Stimulated activated naive CD8-positive, alpha-beta T cell treated with anti-CD3 and anti-CD28 coated beads, Interleukin-15, amount 100 ng/mL, for 72 hours (primary cell): ENCODE measurements at regions not wholly inside any gene's neighbourhood (a gene's known extent, or its start where the extent isn't known, plus 50 kb on each side); places are given as distances from the start of the nearest gene placed in this dataset.

Source experiments
- ATAC-seq: fragments of 150-1000 bp; cut with Tn5 transposase; 2 replicates; pipeline ENCODE4 v1.10.0; 2021; ENCODE audit warnings: mild to moderate bottlenecking, moderate library complexity
- DNase-seq, 2 donors: peaks; one replicate each; pipeline ENCODE4 v3.0.0; 2021 to 2022
- H3K27ac Mint-ChIP-seq, 2 donors: one replicate each; pipeline ENCODE4 v1.8.0; 2022; ENCODE audit warnings: mild to moderate bottlenecking in 2 of 2, mixed read lengths in 2 of 2, moderate library complexity in 2 of 2
- H3K27me3 Mint-ChIP-seq: one replicate; pipeline ENCODE4 v1.8.0; 2022; ENCODE audit warnings: mixed read lengths
- H3K4me1 Mint-ChIP-seq: one replicate; pipeline ENCODE4 v1.8.0; 2022; ENCODE audit warnings: mild to moderate bottlenecking, mixed read lengths
- H3K4me3 Mint-ChIP-seq, 2 donors: one replicate each; pipeline ENCODE4 v1.8.0; 2022; ENCODE audit warnings: mild to moderate bottlenecking in 2 of 2, mixed read lengths in 2 of 2, moderate library complexity in 1 of 2
- H3K9me3 Mint-ChIP-seq, 2 donors: one replicate each; pipeline ENCODE4 v1.8.0; 2022; ENCODE audit warnings: mixed read lengths in 2 of 2

DNA sequence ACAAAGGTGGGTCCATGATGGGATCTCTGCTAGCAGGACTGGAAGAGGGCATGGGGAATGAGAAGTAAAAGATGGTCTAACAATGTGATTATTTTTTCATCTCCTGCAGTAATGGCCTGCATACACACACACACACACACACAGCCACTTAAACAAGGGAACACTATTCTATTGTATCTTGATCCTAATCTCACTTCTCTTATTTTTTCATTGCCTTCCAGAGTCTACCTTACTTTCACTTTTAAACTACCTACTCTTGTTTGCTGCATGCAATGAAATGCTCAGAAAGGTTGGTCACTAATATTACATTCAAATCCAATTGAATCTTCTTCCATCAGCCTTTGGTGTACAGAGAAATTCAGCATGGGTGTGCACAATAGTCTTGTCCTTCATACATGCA is 853.8 kb downstream of the IGSF11 start:
- no peak overlapping the region for H3K27ac Mint-ChIP-seq
- no peak for ATAC-seq
- H3K27me3 Mint-ChIP-seq, result no peaks in the 10 kb centered on the region
- H3K9me3 Mint-ChIP-seq, result peaks cover 9% of the 10 kb centered on the region in 2 donors
- no peak for DNase-seq
- no peaks in the 10 kb centered on the region for H3K4me1 Mint-ChIP-seq
- H3K4me3 Mint-ChIP-seq, result no peak overlapping the region

DNA sequence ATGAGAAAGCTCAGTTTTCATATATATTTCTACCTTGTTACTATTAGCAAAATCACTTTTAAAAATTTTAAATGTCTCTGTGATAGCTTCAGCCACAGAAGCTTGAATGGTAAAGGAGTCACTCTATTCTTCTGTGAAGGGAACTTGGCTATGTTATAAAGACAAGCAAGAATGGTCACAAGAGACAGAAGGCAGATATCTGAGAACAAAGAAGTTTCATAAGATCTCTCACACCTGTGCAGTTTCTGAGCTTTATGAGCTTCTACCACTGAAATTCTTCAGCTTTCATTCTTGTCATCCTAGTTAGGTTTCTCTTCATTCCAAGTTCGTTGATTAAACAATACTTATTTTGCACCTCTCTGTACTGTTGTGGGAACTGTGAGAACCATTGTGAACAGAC is 853.4 kb downstream of the IGSF11 start:
- ATAC-seq (no peak), DNase-seq (no peak)
- Mint-ChIP-seq H3K27ac (no peak overlapping the region), H3K4me1 (no peaks in the 10 kb centered on the region), H3K27me3 (no peaks in the 10 kb centered on the region), H3K4me3 (no peak overlapping the region), H3K9me3 (peaks cover 9% of the 10 kb centered on the region in 2 donors)

DNA sequence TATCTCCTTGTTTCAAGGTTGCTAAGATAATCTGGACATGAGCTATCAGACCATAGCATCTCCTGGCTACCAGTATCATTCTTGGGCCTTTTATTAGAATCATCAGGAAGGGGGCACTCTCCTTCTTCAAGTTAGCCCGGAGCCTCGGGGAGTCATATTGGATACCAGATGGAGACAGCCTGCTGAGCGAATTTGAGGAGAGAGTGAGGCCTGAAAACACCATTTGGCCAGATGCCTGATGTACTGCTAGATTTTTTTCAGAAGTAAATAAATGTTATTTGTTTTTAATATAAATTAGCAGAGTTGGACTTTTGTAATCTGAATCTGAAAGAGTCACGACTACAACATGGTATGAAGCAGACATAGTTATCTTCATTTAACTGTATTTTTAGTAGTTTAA is 848.6 kb downstream of the IGSF11 start:
- ATAC-seq (no peak), DNase-seq (no peak)
- Mint-ChIP-seq H3K27me3 (no peaks in the 10 kb centered on the region), H3K4me3 (no peak overlapping the region), H3K9me3 (peaks cover 4 to 16% of the 10 kb centered on the region in 2 donors), H3K27ac (no peak overlapping the region), H3K4me1 (no peaks in the 10 kb centered on the region)

DNA sequence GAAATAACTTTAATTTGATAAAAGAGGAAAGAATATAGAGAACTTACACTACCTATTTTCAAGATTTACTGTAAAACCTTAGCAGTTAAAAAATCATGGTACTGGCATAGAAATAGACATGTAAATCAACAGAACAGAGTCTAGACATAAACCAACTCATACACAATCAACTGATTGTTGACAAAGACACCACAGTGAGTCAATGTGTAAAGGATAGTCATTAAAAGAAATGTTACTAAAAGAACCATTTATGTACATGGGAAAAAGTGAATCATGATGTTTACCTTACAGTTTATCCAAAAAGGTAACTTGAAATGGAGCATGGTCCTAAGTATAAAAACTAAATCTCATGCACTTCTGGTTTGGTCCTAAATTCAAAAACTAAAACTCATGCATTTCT is 847.4 kb downstream of the IGSF11 start:
- DNase-seq (no peak), ATAC-seq (no peak)
- no peaks in the 10 kb centered on the region for H3K4me1 Mint-ChIP-seq
- H3K27me3 Mint-ChIP-seq, result no peaks in the 10 kb centered on the region
- peaks cover 7 to 20% of the 10 kb centered on the region in 2 donors for H3K9me3 Mint-ChIP-seq
- H3K27ac Mint-ChIP-seq, result no peak overlapping the region
- no peak overlapping the region for H3K4me3 Mint-ChIP-seq

DNA sequence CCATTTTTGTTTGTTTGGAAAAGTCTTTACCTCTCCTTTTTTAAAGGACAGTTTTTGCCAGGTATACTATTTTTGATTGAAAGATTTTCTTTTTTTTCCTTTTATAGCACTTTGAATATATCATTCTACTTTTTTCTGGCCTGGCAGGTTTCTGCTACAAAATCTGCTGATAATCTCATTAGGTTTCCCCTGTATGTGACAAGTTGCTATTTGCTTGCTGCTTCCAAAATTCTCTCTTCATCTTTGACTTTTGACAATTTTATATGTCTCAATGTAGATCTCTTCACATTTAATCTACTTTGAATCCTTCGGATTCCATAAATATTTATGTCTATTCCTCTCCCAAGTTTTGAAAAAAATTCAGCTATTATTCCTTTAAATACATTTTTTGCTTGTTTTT is 838.5 kb downstream of the IGSF11 start:
- Mint-ChIP-seq H3K9me3 (peaks cover 20 to 62% of the 10 kb centered on the region in 2 donors), H3K27me3 (no peaks in the 10 kb centered on the region), H3K4me3 (no peak overlapping the region), H3K27ac (no peak overlapping the region), H3K4me1 (no peaks in the 10 kb centered on the region)
- DNase-seq, result no peak
- no peak for ATAC-seq

DNA sequence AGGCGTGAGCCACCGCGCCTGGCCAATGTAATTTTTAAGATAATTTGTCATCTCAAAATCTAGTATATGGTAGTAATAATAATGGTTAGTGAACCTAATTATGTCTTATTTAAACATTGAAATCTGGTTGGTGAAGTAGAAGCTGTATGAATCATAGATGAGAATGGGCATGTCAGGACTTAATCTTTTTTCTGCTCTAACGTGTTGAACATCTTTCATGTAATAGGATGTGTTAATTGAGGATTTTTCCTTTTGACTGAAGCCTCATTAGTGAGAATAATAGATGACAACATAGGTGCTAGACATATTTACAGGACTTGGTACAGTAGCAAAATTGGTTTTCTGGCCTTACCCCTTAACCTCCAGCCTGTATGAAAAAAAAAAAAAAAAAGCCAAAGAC is 835.6 kb downstream of the IGSF11 start:
- ATAC-seq (no peak), DNase-seq (no peak)
- no peak overlapping the region for H3K27ac Mint-ChIP-seq
- no peaks in the 10 kb centered on the region for H3K4me1 Mint-ChIP-seq
- H3K9me3 Mint-ChIP-seq, result peaks cover 19 to 53% of the 10 kb centered on the region in 2 donors
- no peak overlapping the region for H3K4me3 Mint-ChIP-seq
- no peaks in the 10 kb centered on the region for H3K27me3 Mint-ChIP-seq

DNA sequence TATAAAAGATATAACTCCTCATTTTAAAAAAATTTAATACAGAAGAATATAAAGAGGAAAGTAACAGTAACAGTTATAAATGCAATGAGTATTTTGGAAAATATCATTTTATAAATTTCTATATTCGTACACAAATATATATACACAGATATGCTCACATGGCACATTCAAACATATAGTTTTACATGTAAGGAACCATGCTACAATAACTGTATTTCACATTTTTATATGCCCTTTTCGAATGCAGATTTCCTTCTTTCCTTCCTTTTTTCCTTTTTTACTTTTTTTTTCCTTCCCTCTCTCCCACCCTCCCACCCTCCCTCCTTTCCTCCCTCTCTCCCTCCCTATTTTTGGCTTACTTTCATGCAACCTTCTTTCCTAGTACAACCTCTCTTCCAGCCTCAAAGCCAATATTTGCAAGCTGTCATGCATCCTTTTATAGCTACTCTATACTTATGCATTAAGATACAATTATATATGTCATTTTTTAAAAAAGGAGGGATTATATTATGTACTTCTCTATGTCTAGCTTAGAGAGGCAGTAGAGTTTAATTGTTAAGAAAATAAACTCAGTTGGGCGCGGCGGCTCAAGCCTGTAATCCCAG is 830.5 kb downstream of the IGSF11 start:
- no peak for DNase-seq
- Mint-ChIP-seq H3K27me3 (no peaks in the 10 kb centered on the region), H3K4me3 (no peak overlapping the region), H3K4me1 (no peaks in the 10 kb centered on the region), H3K27ac (peak overlapping the region in 1 of 2 donors; percentile 47), H3K9me3 (peaks cover 10 to 30% of the 10 kb centered on the region in 2 donors)
- no peak for ATAC-seq

DNA sequence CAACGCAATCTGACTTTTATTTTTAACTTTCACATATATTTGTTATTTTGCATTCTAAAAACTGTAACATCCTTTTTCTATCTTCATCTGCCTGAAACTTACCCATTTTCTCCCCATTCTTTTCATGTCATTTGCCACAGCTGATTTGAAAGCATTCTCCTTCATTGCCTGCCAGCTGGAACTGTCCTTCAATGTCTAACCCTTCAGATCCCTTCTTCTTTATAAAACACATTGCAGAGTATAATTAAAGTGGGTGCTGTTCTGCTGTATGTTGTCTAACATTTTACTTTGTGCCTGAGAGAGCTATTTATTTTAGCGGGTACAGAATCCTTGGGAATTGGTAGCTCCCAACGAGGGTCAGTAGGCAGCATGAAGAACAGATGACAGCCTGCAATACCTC is 827.4 kb downstream of the IGSF11 start:
- H3K4me3 Mint-ChIP-seq, result no peak overlapping the region
- H3K27ac Mint-ChIP-seq, result no peak overlapping the region
- peaks cover under 1 to 2% of the 10 kb centered on the region in 2 donors for H3K9me3 Mint-ChIP-seq
- no peaks in the 10 kb centered on the region for H3K4me1 Mint-ChIP-seq
- DNase-seq (no peak), ATAC-seq (no peak)
- no peaks in the 10 kb centered on the region for H3K27me3 Mint-ChIP-seq

DNA sequence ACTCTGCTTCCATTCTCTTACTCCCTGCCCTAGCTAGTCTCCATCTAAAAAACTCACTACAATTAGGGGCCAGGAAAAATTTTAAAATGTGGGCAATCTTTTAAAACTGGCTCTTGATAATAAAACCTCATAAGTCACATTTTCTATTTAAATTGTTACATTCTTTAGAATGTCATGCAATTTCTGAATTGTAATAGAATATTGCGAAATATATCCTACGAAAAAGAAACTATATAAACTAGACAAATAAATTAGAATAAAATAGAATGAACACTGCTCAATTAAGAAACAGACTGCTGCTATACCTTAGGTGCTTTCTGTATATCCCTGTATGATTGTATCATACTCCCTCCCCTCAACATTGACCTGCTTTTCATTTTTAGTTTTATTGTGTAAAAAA is 826.0 kb downstream of the IGSF11 start:
- DNase-seq (no peak), ATAC-seq (no peak)
- no peaks in the 10 kb centered on the region for H3K9me3 Mint-ChIP-seq
- no peaks in the 10 kb centered on the region for H3K4me1 Mint-ChIP-seq
- no peak overlapping the region for H3K27ac Mint-ChIP-seq
- no peak overlapping the region for H3K4me3 Mint-ChIP-seq
- H3K27me3 Mint-ChIP-seq, result no peaks in the 10 kb centered on the region

DNA sequence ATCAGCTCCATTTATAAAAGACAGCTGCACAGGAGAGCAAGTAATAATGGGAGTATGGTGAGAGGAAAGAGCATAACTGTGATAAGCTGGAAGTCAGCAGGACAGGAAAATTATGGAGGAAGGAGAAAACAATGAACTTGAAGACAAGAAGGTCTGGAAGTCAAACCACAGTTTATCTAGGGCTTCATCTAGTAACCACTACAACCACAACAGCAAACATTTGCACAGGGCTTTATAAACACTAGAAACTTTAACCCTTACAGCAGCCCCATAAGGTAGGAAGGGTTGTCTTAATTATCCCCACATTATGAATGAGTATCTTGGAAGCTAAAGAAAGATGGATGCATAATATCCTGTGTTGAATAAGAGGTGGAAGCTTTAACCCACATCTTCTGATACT is 820.8 kb downstream of the IGSF11 start:
- no peaks in the 10 kb centered on the region for H3K27me3 Mint-ChIP-seq
- no peak overlapping the region for H3K4me3 Mint-ChIP-seq
- ATAC-seq (no peak), DNase-seq (no peak)
- no peaks in the 10 kb centered on the region for H3K4me1 Mint-ChIP-seq
- peaks cover 0 to 18% of the 10 kb centered on the region in 2 donors for H3K9me3 Mint-ChIP-seq
- H3K27ac Mint-ChIP-seq, result peak overlapping the region in 1 of 2 donors; percentile 2

DNA sequence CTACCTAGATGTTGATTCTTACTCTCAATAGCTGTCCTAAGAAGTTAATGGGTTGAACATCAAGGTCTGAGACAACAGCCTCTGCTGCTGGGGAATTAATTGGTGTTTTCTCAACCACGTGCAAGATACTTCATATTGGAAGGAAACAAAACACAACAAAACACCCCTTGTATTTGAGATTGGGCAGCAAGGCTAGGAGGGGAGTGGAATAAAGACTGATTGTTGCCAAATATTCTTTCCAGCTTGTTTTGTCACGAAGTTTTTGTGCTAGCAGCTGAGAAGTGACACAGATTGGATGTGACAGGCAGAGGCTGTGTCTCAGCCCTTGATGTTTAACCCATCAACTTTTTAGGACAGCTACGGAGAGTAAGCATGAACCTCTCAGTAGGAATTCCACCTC is 808.4 kb downstream of the IGSF11 start:
- no peaks in the 10 kb centered on the region for H3K27me3 Mint-ChIP-seq
- H3K9me3 Mint-ChIP-seq, result peaks cover 11 to 47% of the 10 kb centered on the region in 2 donors
- H3K4me1 Mint-ChIP-seq, result no peaks in the 10 kb centered on the region
- no peak overlapping the region for H3K27ac Mint-ChIP-seq
- ATAC-seq, result no peak
- no peak for DNase-seq
- H3K4me3 Mint-ChIP-seq, result no peak overlapping the region

DNA sequence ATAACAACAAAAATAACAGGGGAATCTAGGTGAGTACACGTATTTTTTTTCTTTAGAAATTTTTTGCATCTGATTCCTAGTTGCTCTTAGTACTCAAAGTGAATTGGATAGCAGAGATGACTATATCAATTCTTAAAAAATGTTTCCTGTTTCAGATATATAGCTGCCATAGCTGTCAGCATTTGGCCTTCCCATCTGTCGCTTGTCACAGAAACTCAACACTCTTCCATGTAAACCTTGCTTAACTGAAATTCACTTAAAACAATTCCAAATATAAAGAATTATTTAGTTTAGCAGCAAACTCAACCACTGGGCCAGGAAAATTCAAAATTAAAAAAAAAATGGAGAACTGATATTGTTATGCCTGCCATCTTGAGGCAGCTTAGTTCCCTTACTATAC is 807.5 kb downstream of the IGSF11 start:
- Mint-ChIP-seq H3K27me3 (no peaks in the 10 kb centered on the region), H3K4me1 (no peaks in the 10 kb centered on the region), H3K9me3 (peaks cover 9 to 43% of the 10 kb centered on the region in 2 donors), H3K4me3 (no peak overlapping the region), H3K27ac (no peak overlapping the region)
- DNase-seq, result no peak
- ATAC-seq, result no peak

DNA sequence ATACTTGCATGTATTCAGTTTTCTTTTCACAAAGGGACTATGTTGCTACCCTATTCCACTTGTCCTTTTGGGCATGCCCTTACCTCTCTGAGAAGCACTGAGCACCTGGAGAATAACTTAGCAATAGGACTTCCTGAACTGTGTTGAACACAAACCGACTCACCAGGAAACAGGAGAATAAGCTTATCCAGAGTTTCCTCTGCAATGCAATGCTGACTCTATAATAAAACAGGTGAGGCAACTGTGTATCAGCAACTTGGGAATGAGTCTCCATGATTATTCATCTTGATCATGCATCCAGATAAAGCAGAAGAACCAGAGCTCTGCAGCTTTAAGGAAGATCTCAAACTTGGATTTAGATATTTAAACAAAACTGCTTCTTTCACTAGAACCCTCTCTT is 806.5 kb downstream of the IGSF11 start:
- DNase-seq (no peak), ATAC-seq (no peak)
- H3K27ac Mint-ChIP-seq, result no peak overlapping the region
- no peaks in the 10 kb centered on the region for H3K27me3 Mint-ChIP-seq
- H3K9me3 Mint-ChIP-seq, result peaks cover 9 to 43% of the 10 kb centered on the region in 2 donors
- H3K4me3 Mint-ChIP-seq, result no peak overlapping the region
- H3K4me1 Mint-ChIP-seq, result no peaks in the 10 kb centered on the region

DNA sequence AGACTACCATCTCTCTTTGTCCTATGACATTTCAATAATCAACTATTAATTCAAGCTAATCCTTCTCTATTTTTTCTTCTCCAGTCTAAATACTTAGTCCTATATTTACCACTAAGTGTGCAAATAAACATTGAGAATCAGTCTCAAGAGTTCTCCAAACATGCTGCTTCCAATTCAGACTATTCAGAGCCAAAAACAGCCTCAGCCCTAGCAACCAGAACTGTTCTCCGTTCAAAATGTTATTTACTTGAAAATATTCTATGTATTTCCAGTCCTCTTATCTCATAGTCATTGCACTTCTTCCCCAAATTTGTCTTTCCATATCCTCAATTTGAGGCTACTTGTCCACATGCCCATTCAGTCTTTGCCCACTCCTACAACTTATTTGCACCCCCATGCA is 805.5 kb downstream of the IGSF11 start:
- H3K27ac Mint-ChIP-seq, result no peak overlapping the region
- no peak overlapping the region for H3K4me3 Mint-ChIP-seq
- no peaks in the 10 kb centered on the region for H3K27me3 Mint-ChIP-seq
- H3K4me1 Mint-ChIP-seq, result no peaks in the 10 kb centered on the region
- peaks cover 3 to 34% of the 10 kb centered on the region in 2 donors for H3K9me3 Mint-ChIP-seq
- DNase-seq (no peak), ATAC-seq (no peak)

DNA sequence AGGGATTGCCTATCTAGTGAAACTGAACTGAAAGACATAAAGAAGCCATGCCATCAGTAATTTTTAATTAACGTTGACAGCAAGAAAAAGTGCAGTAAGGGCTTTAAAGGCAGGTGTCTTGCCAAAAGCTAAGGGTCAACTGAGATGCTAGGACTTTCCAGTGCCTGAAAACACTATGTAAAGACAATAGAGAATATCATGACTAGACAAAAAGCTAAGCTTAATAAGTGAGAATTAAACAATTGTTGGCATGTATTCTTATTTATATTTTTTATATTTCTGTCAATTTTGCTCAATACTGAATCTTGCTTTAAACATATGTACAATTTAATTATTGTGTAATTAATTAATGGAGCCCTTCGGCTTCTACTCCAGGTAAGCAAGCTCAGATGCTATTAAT is 803.1 kb downstream of the IGSF11 start:
- DNase-seq (no peak), ATAC-seq (no peak)
- Mint-ChIP-seq H3K9me3 (peaks cover 0 to 24% of the 10 kb centered on the region in 2 donors), H3K27ac (no peak overlapping the region), H3K4me3 (no peak overlapping the region), H3K27me3 (no peaks in the 10 kb centered on the region), H3K4me1 (no peaks in the 10 kb centered on the region)

DNA sequence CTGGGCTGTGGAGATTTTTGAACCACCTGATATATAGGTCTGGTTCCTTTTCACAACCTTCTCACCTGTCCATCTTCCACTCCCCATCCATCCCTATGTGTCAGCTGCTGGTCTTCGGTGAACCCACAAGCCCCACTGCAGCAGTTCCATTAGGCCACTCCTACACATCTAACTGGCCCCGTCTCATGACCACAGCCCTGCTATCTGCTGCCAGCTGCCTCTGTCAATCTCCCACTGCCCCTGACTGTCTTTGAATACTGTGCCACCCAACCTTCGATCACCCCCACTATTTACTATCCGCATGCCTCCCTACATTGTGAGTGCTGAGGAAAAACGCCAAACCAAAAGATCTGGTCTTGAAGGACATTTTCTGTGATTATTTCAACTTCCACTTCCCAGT is 795.4 kb downstream of the IGSF11 start:
- DNase-seq, result no peak
- no peak for ATAC-seq
- Mint-ChIP-seq H3K4me1 (no peaks in the 10 kb centered on the region), H3K27me3 (no peaks in the 10 kb centered on the region), H3K9me3 (no peaks in the 10 kb centered on the region), H3K27ac (no peak overlapping the region), H3K4me3 (no peak overlapping the region)

DNA sequence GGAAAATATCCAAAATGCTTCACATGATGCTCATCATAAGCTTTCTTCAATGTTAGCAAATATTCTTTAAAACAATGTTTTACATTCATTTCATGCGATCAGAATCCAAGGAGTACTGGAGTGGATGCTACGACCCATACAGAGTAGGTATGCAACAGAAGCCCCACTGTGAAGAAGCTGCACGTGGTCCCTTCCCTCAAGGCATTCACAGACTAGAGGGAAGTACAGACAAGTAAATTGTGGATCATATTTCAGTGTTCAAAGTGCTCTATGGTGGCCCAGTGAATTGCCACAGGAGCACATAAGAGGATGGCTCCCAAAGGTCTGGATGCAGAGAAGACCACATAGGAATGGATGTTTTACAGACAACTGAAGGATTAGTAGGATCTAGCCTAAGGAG is 789.9 kb downstream of the IGSF11 start:
- Mint-ChIP-seq H3K4me3 (no peak overlapping the region), H3K9me3 (peaks cover 0 to 5% of the 10 kb centered on the region in 2 donors)

More for the DNA sequence above, 789.9 kb downstream of the IGSF11 start:
- ATAC-seq, result no peak
- H3K27ac Mint-ChIP-seq, result no peak overlapping the region
- H3K27me3 Mint-ChIP-seq, result no peaks in the 10 kb centered on the region
- no peak for DNase-seq
- H3K4me1 Mint-ChIP-seq, result no peaks in the 10 kb centered on the region
